ENCODE measurements at regions not wholly inside any gene's neighbourhood (a gene's known extent, or its start where the extent isn't known, plus 50 kb on each side); places are given as distances from the start of the nearest gene placed in this dataset.

DNA sequence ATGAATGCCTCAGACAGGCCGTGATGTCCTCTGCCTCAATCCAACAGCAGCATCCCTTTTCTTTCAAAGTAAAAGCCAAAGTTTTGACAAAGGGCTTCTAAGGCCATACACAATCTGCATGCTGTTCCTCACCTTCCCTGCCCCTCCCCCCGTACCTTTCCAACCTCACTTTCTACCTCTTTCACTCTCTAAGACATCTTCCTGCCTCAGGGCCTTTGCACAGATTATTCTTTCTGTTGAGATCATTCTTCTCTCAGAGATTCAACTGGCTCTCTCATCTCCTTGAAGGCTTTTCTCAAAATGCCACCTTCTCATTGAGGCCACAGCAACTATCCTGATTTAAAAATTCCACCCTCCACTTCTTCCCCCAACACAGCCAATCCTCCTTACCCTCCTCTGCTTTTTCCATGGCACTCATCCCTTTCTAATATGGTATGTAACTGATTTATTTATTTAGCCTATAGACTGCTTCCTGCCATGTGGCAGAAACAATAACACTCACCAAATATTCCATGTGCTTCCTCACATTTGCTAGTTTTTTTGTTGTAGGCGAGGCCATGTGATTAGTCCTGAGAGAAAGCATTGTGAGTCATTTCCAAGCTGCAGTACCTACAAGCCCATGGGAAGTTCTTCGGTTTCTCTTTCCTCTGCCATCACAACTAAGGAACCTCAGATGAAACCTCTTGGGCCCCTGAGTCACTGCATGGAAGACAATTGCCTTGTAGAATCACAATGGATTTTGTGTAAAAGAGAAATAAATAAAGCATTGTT is 58.7 kb upstream of the GADD45A start:
- H3K14ac ChIP-seq (ENCODE audit: insufficient read length), result no peak overlapping the region
- H2BK12ac ChIP-seq (ENCODE audit: low read depth, low read length), result no peak overlapping the region
- H3K9ac ChIP-seq (replicated peaks in 1 of 4; ENCODE audit: extremely low read depth in 1 of 4, low read depth in 3 of 4, low read length in 3 of 4), result no peak overlapping the region
- no peaks in the 10 kb centered on the region for H3K79me2 ChIP-seq (ENCODE audit: control insufficient read depth in 1 of 2, insufficient read depth in 2 of 2, low read length in 2 of 2)
- no peak overlapping the region for H3K27ac ChIP-seq (ENCODE audit: low read depth, low read length)
- no peak overlapping the region for H3K23ac ChIP-seq (ENCODE audit: insufficient read length)
- no peaks in the 10 kb centered on the region for H3K27me3 ChIP-seq (replicated peaks in 1 of 4; ENCODE audit: control insufficient read depth in 3 of 4, extremely low read depth in 1 of 4, insufficient read depth in 3 of 4, low read length in 3 of 4)
- FAIRE-seq (no peak), DNase-seq (ENCODE audit: low read depth in 1 of 2, low spot score in 2 of 2) (peak in 1 of 2 experiments; percentile 11)
- H3K4me3 ChIP-seq (ENCODE audit: extremely low read depth in 1 of 4, insufficient read depth in 2 of 4, low read depth in 3 of 4, low read length in 4 of 4), result no peak overlapping the region
- no peak overlapping the region for H3K18ac ChIP-seq (ENCODE audit: extremely low read depth, low read length)
- no peak overlapping the region for H2BK20ac ChIP-seq (ENCODE audit: low read length)
- H3K36me3 ChIP-seq (ENCODE audit: control insufficient read depth in 2 of 4, insufficient read depth in 4 of 4, low read length in 3 of 4), result no peaks in the 10 kb centered on the region
- no peak overlapping the region for H2AFZ ChIP-seq (ENCODE audit: low read length)
- H4K91ac ChIP-seq (replicated peaks; ENCODE audit: insufficient read length, low read length), result no peak overlapping the region
- no peaks in the 10 kb centered on the region for H3K9me3 ChIP-seq (ENCODE audit: insufficient read depth in 2 of 2, low read depth in 1 of 2, low read length in 1 of 2)
- no peak overlapping the region for H2AK5ac ChIP-seq (ENCODE audit: low read depth, low read length)
- H3K23me2 ChIP-seq (ENCODE audit: low read depth, low read length), result no peaks in the 10 kb centered on the region
- peak; percentile 45; the same call in 1 of the 2 replicates for TF ChIP-seq KDM1A (IDR thresholded peaks at IDR 0.05; ENCODE audit: borderline replicate concordance, low read length)
- no peak for TF ChIP-seq TBP (IDR thresholded peaks at IDR 0.05; ENCODE audit: low read depth, low read length)
- H4K5ac ChIP-seq (ENCODE audit: insufficient read length, low read depth, low read length), result no peak overlapping the region
- no peaks in the 10 kb centered on the region for H3K4me1 ChIP-seq (replicated peaks in 1 of 4; ENCODE audit: control insufficient read depth in 3 of 4, insufficient read depth in 4 of 4, low read length in 3 of 4)
- WGBS, 2 experiments (ENCODE audit: extremely low coverage in 1 of 2, insufficient coverage in 1 of 2, insufficient read length in 1 of 2, insufficient replicate concordance in 2 of 2, low coverage in 1 of 2, low lambda C conversion rate in 2 of 2, missing lambda C conversion rate in 1 of 2), result 87 to 100% methylated on average over 1 to 4 of the region's 4 CpGs
- no peak overlapping the region for H2BK15ac ChIP-seq (ENCODE audit: low read length)
- ChIA-PET POLR2A (ENCODE audit: partially characterized antibody) (no interaction called here), CTCF (ENCODE audit: partially characterized antibody) (interaction anchor here (2.8 kb wide), 1 partner anchor 134 kb away, joined by 8 read pairs; no protein-coding TSS in a partner anchor)
- H2BK5ac ChIP-seq (ENCODE audit: low read depth, low read length), result no peak overlapping the region
- H3K4ac ChIP-seq (replicated peaks; ENCODE audit: insufficient read length, low read depth, low read length), result no peak overlapping the region
- H3K79me1 ChIP-seq (ENCODE audit: low read depth, low read length), result no peaks in the 10 kb centered on the region
- H2BK120ac ChIP-seq (replicated peaks; ENCODE audit: low read depth, low read length), result no peak overlapping the region
- no peak overlapping the region for H3K56ac ChIP-seq (replicated peaks; ENCODE audit: insufficient read length, low read depth, low read length)
- no peak overlapping the region for H3K4me2 ChIP-seq (ENCODE audit: insufficient read depth in 1 of 2, low read depth in 2 of 2, low read length in 2 of 2)
- peaks cover 0 to 2% of the 10 kb centered on the region in 2 experiments for H4K20me1 ChIP-seq (replicated peaks in 1 of 2; ENCODE audit: control insufficient read depth in 1 of 2, insufficient read depth in 2 of 2, low read length in 2 of 2)
- no peak overlapping the region for H4K8ac ChIP-seq (ENCODE audit: extremely low read depth, insufficient read depth, low read length)

Data from H1 (cell line).